Choroid plexus epithelial cell (primary cell): ENCODE measurements at regions not wholly inside any gene's neighbourhood (a gene's known extent, or its start where the extent isn't known, plus 50 kb on each side); places are given as distances from the start of the nearest gene placed in this dataset.

Experiments
- DNase-seq: peaks from one replicate; pipeline ENCODE4 v3.0.0-alpha.2; 2010; ENCODE audit warnings: low read depth
- H3K4me3 ChIP-seq: 2 replicates; pipeline ENCODE4 v1.5.1; 2011; ENCODE audit warnings: low read depth, mild to moderate bottlenecking, control low read depth, low read length, moderate library complexity
- CTCF ChIP-seq: conservative IDR thresholded peaks from 2 replicates; pipeline ENCODE4 v1.5.1; 2011; ENCODE audit warnings: low read depth, mild to moderate bottlenecking, control low read depth, inconsistent platforms, low read length, moderate library complexity

GRCh38 chr16:59212492-59213024 lies 478.4 kb upstream of the GOT2 start:
- DNase-seq = peak; percentile 18
- no peak for TF ChIP-seq CTCF
- no peak overlapping the region for H3K4me3 ChIP-seq

GRCh38 chr16:59210955-59211541 lies 476.9 kb upstream of the GOT2 start:
- DNase-seq = peak; percentile 90

GRCh38 chr16:59205403-59205802 lies 471.3 kb upstream of the GOT2 start:
- DNase-seq = no peak
- no peak overlapping the region for H3K4me3 ChIP-seq
- TF ChIP-seq CTCF = no peak

More at GRCh38 chr16:59210955-59211541, 476.9 kb upstream of the GOT2 start:
- H3K4me3 ChIP-seq = no peak overlapping the region
- TF ChIP-seq CTCF = no peak

GRCh38 chr16:59204589-59204988 lies 470.5 kb upstream of the GOT2 start:
- no peak for TF ChIP-seq CTCF
- DNase-seq = no peak
- no peak overlapping the region for H3K4me3 ChIP-seq

GRCh38 chr16:59202233-59202862 lies 468.2 kb upstream of the GOT2 start:
- no peak for DNase-seq
- TF ChIP-seq CTCF = no peak
- no peak overlapping the region for H3K4me3 ChIP-seq

GRCh38 chr16:59201821-59202220 lies 467.7 kb upstream of the GOT2 start:
- DNase-seq = no peak
- TF ChIP-seq CTCF = no peak
- H3K4me3 ChIP-seq = no peak overlapping the region

- TF ChIP-seq CTCF = no peak
- no peak overlapping the region for H3K4me3 ChIP-seq
- DNase-seq = no peak
These were observed 467.0 kb upstream of the GOT2 start for GRCh38 chr16:59201160-59201559.
